Activated T-helper 17 cell treated with anti-CD3 and anti-CD28 coated beads, Interleukin-2, amount 50 U/mL, for 72 hours (primary cell): ENCODE measurements at regions not wholly inside any gene's neighbourhood (a gene's known extent, or its start where the extent isn't known, plus 50 kb on each side); places are given as distances from the start of the nearest gene placed in this dataset.
"Not testable (repeated sequence)": the region's sequence is repeated elsewhere in the genome, so short reads cannot be mapped to it uniquely, and the experiment has no call there.

ENCODE experiments used
- ATAC-seq: fragments of 150-1000 bp; cut with Tn5 transposase; replicated peaks from 2 replicates; pipeline ENCODE4 v1.10.0; 2021; ENCODE audit warnings: mild to moderate bottlenecking, moderate library complexity
- H3K27ac Mint-ChIP-seq: one replicate; pipeline ENCODE4 v1.8.0; 2022; ENCODE audit warnings: mixed read lengths
- H3K27me3 Mint-ChIP-seq: one replicate; pipeline ENCODE4 v1.8.0; 2022; ENCODE audit warnings: mixed read lengths
- H3K36me3 Mint-ChIP-seq: one replicate; pipeline ENCODE4 v1.8.0; 2022; ENCODE audit warnings: low read depth, mild to moderate bottlenecking, mixed read lengths
- H3K4me1 Mint-ChIP-seq: one replicate; pipeline ENCODE4 v1.8.0; 2022; ENCODE audit warnings: mixed read lengths
- H3K4me3 Mint-ChIP-seq: one replicate; pipeline ENCODE4 v1.8.0; 2022; ENCODE audit warnings: mild to moderate bottlenecking, mixed read lengths
- H3K9me3 Mint-ChIP-seq: one replicate; pipeline ENCODE4 v1.8.0; 2022; ENCODE audit warnings: mixed read lengths

DNA sequence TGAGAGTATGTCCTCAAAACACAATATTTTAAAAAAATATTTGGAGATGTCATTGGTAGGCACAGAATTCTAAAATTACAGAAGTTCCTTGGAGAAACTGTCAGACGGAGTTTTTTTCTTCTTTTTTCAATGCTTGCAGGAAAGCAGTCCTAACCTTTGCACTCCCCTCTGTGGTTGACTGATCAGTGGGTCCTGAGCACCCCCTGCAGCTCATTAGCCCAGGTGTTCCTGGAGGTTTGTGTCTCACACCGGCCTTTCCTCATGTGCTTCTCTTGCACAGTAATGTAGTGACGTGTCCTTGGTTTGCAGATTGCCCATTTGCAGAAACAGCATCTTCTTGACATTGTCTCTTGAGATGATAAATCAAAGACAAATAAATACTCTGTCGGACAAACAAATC is 513.0 kb downstream of the TMEM121 start:
- Mint-ChIP-seq H3K27ac (no peak overlapping the region), H3K9me3 (no peaks in the 10 kb centered on the region)

GRCh38 chr14:106044515-106044914 is 518.1 kb downstream of the TMEM121 start:
- Mint-ChIP-seq H3K27ac (no peak overlapping the region), H3K36me3 (no peaks in the 10 kb centered on the region), H3K4me1 (peaks cover 4% of the 10 kb centered on the region), H3K4me3 (no peak overlapping the region), H3K9me3 (no peaks in the 10 kb centered on the region), H3K27me3 (peaks cover 3% of the 10 kb centered on the region)
- ATAC-seq, result no peak

More for the DNA sequence above, 513.0 kb downstream of the TMEM121 start:
- H3K36me3 Mint-ChIP-seq, result no peaks in the 10 kb centered on the region
- no peak overlapping the region for H3K4me3 Mint-ChIP-seq
- H3K27me3 Mint-ChIP-seq, result no peaks in the 10 kb centered on the region
- peak; percentile 94 for ATAC-seq
- H3K4me1 Mint-ChIP-seq, result no peaks in the 10 kb centered on the region

- Mint-ChIP-seq H3K4me1 (peaks cover 4% of the 10 kb centered on the region), H3K9me3 (no peaks in the 10 kb centered on the region), H3K36me3 (no peaks in the 10 kb centered on the region), H3K27me3 (peaks cover 6% of the 10 kb centered on the region), H3K27ac (no peak overlapping the region), H3K4me3 (no peak overlapping the region)
- peak; percentile 99 for ATAC-seq
Measured at GRCh38 chr14:106044949-106045596, 518.7 kb downstream of the TMEM121 start.

- no peak overlapping the region for H3K27ac Mint-ChIP-seq
- peak; percentile 88 for ATAC-seq
- H3K36me3 Mint-ChIP-seq, result no peaks in the 10 kb centered on the region
- peaks cover 9% of the 10 kb centered on the region for H3K27me3 Mint-ChIP-seq
- H3K4me3 Mint-ChIP-seq, result no peak overlapping the region
- H3K9me3 Mint-ChIP-seq, result no peaks in the 10 kb centered on the region
- H3K4me1 Mint-ChIP-seq, result no peaks in the 10 kb centered on the region
Measured at GRCh38 chr14:106051796-106052195, 525.4 kb downstream of the TMEM121 start.

DNA sequence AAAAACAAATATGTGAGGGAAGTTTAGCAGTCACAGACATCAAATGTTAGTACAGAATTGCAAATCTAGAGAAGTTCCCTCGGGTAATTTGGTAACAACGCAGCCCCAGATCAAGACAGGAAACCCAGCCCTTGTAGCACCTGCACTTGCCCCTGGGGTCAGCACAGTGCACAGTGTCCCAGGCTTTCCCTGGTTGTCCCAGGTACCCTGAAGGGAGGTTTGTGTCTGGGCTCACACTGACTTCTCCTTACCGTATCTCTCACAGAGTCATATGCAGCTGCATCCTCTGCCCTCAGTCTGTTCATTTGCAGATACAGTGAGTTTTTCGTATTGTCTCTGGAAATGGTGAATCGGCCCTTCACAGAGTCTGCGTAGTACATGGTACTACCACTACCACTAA is 528.9 kb downstream of the TMEM121 start:
- Mint-ChIP-seq H3K27ac (peak overlapping the region; percentile 38), H3K4me3 (no peak overlapping the region), H3K9me3 (no peaks in the 10 kb centered on the region), H3K36me3 (no peaks in the 10 kb centered on the region), H3K27me3 (peaks cover 13% of the 10 kb centered on the region), H3K4me1 (no peaks in the 10 kb centered on the region)
- no peak for ATAC-seq

DNA sequence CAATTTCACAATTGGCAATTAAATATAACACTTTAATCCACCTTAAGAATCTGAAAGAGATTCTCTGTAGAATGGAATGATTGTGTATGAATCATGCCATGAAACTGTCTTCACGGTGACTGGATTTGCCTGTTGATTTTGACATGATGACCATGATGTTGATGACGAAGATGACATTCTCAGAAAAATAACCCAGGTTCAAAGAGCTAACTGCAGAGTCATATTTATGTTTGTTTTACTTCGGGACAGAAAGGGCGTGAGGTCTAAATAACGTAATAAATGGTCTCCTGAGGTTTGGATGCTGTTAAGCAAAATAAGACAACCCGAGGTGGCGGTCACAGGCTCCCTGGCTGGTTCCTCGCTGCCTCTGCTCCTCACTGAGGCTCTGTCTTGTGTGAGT is 532.0 kb downstream of the TMEM121 start:
- no peaks in the 10 kb centered on the region for H3K9me3 Mint-ChIP-seq
- peaks cover 13% of the 10 kb centered on the region for H3K27me3 Mint-ChIP-seq
- H3K36me3 Mint-ChIP-seq, result no peaks in the 10 kb centered on the region
- peak; percentile 82 for ATAC-seq
- no peak overlapping the region for H3K4me3 Mint-ChIP-seq
- H3K27ac Mint-ChIP-seq, result no peak overlapping the region
- peaks cover 9% of the 10 kb centered on the region for H3K4me1 Mint-ChIP-seq

DNA sequence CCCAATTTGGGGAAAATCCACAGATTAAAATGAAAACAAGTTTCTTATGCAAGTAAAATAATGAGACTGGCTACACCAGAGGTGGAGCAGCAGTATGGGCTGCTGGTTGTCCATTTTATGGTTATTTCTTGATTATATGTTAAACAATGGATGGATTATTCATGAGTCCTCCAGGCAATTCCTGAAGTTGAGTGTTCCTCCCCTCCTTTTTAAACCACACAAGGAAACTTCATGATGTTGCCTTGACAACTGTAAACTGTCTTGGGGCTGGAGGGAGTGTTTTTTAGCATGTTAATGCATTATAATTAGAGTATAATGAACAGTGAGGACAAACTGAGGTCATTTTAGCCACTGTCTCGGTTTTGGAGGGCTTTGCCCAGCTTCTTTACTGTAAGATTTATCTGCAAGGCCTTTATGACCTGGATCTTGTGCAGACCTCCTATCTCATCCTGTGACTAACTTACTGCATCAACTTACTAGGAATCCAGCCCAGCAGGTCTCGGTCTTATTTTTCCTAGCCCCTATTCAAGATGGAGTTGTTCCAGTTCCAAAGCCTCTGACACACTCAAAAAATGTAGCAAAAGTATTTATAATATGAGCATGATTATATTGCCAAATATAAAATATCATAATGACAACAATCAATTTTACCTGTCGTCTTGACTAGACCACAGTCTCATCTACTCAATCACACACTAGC is 534.0 kb downstream of the TMEM121 start:
- H3K4me3 Mint-ChIP-seq, result no peak overlapping the region
- H3K4me1 Mint-ChIP-seq, result peaks cover 9% of the 10 kb centered on the region
- ATAC-seq, result no peak
- H3K36me3 Mint-ChIP-seq, result no peaks in the 10 kb centered on the region
- H3K27me3 Mint-ChIP-seq, result peaks cover 21% of the 10 kb centered on the region
- H3K27ac Mint-ChIP-seq, result no peak overlapping the region
- no peaks in the 10 kb centered on the region for H3K9me3 Mint-ChIP-seq

DNA sequence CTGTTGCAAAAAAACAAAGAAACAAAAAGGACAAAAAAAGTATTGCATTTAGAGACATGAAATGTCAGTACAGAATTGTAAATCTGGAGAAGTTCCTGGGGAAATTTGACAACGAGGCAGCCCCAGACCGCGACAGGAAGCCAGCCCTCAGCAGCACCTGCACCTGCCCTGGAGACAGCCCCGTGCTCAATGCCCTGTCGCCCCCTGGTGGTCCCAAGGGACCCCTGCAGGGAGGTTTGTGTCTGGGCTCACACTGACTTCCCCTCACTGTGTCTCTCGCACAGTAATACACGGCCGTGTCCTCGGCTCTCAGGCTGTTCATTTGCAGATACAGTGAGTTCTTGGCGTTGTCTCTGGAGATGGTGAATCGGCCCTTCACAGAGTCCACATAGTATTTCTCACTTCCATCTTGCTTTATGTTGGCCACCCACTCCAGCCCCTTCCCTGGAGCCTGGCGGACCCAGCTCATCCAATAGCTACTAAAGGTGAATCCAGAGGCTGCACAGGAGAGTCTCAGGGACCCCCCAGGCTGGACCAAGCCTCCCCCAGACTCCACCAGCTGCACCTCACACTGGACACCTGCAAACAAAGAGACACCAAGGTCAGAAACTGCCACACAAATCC is 535.6 kb downstream of the TMEM121 start:
- H3K4me3 Mint-ChIP-seq, H3K9me3 Mint-ChIP-seq, H3K36me3 Mint-ChIP-seq, H3K4me1 Mint-ChIP-seq: not testable (repeated sequence)
- H3K27ac Mint-ChIP-seq, result peak overlapping the region; percentile 17
- peak; percentile 71 for ATAC-seq
- H3K27me3 Mint-ChIP-seq, result peaks cover 28% of the 10 kb centered on the region

- no peaks in the 10 kb centered on the region for H3K9me3 Mint-ChIP-seq
- no peak for ATAC-seq
- H3K4me3 Mint-ChIP-seq, result no peak overlapping the region
- peaks cover 26% of the 10 kb centered on the region for H3K27me3 Mint-ChIP-seq
- peak overlapping the region; percentile 17 for H3K27ac Mint-ChIP-seq
- H3K4me1 Mint-ChIP-seq, result peaks cover 9% of the 10 kb centered on the region
- H3K36me3 Mint-ChIP-seq, result no peaks in the 10 kb centered on the region
Measured at GRCh38 chr14:106062502-106063272, 536.3 kb downstream of the TMEM121 start.

GRCh38 chr14:106067935-106068334 is 541.6 kb downstream of the TMEM121 start:
- Mint-ChIP-seq H3K4me1 (peaks cover 12% of the 10 kb centered on the region), H3K9me3 (no peaks in the 10 kb centered on the region), H3K27me3 (peaks cover 28% of the 10 kb centered on the region), H3K36me3 (no peaks in the 10 kb centered on the region), H3K27ac (no peak overlapping the region), H3K4me3 (no peak overlapping the region)
- peak; percentile 32 for ATAC-seq

DNA sequence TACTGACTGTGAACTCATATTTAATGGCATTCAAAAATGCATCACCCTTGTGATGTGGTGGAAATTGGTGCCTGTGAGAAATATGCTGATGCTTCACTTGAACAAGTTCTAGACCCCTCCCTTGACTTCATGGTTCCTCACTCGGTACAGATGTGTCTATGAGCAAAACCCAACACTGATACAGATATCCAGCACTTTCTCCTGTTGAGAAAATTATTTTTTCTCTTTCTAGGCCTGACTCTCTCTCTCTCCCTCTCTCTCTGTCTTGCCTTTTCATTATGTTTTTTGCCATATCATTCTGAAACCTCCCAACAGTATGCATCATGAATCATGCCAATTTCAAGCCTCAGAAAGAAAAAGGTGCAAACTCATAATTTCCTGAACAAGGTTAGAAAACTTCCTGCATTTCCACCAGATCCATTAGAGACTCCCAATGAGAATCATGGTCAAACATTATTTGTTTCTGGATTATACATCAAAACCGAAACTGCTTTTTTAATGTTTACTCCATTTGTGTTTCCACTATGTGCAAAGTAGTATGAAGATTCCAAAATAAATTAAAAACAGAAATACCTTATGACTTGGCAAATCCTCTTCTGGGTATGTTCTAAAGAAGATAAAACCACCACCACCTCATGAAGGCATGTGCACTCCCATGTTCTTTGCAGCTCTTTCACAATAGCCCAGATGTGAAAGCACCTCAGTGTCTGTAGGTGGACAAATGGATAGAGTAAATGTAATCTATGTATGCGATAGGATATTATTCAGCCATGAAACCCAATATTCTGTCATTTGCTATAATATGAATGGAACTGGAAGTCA is 543.6 kb downstream of the TMEM121 start:
- peak overlapping the region; percentile 51 for H3K4me3 Mint-ChIP-seq
- peak; percentile 83 for ATAC-seq
- no peaks in the 10 kb centered on the region for H3K9me3 Mint-ChIP-seq
- peak overlapping the region; percentile 84 for H3K27ac Mint-ChIP-seq
- no peaks in the 10 kb centered on the region for H3K36me3 Mint-ChIP-seq
- peaks cover 12% of the 10 kb centered on the region for H3K4me1 Mint-ChIP-seq
- peaks cover 29% of the 10 kb centered on the region for H3K27me3 Mint-ChIP-seq

DNA sequence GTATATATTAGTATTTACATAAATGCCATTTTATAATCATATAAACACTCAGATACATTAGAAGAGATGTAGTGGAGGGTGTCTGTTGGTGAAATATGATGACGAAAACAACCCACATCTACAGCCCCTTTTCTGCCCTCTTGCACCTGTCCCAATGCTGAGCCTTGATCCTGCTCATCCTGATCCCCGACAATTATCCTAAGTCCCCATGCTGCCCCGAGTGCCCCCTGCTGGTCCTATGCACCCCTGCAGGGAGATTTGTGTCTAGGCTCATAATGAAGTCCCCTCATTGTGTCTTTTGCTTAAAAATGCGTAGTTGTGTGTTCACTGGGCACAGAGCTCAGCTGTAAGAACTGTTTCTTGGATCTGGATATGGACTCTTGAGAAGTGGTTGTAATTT is 554.5 kb downstream of the TMEM121 start:
- Mint-ChIP-seq H3K4me1 (no peaks in the 10 kb centered on the region), H3K27ac (no peak overlapping the region), H3K36me3 (no peaks in the 10 kb centered on the region), H3K27me3 (no peaks in the 10 kb centered on the region), H3K4me3 (no peak overlapping the region), H3K9me3 (no peaks in the 10 kb centered on the region)
- ATAC-seq, result no peak

DNA sequence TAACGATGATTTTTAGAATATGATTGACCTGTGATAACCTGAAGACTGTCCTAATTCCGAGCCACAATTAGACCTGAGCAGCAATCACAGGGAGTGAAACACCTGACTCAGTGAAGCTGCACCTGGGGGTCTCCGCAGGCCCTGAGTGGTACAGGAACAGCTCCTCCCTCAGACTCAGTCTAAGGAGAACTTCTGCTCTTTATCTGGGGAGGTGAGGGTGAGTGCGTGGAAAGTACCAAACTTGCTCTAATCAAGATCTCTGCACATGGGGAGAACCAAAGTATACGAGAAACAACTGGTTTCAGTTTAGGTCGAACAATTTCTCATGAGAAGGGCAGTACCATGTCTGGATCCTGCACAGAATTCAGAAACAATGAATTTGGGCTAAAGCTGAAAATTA is 555.3 kb downstream of the TMEM121 start:
- H3K27ac Mint-ChIP-seq, H3K9me3 Mint-ChIP-seq, ATAC-seq, H3K4me1 Mint-ChIP-seq, H3K27me3 Mint-ChIP-seq, H3K4me3 Mint-ChIP-seq, H3K36me3 Mint-ChIP-seq: not testable (repeated sequence)

- Mint-ChIP-seq H3K36me3 (no peaks in the 10 kb centered on the region), H3K9me3 (no peaks in the 10 kb centered on the region), H3K4me1 (no peaks in the 10 kb centered on the region), H3K27ac (no peak overlapping the region), H3K27me3 (no peaks in the 10 kb centered on the region), H3K4me3 (no peak overlapping the region)
- ATAC-seq, result no peak
Measured at GRCh38 chr14:106083082-106083481, 556.7 kb downstream of the TMEM121 start.
